Endothelial cell (in vitro differentiated cells): ENCODE measurements at regions not wholly inside any gene's neighbourhood (a gene's known extent, or its start where the extent isn't known, plus 50 kb on each side); places are given as distances from the start of the nearest gene placed in this dataset.

Experiments
- DNase-seq: peaks from one replicate; pipeline ENCODE4 v3.0.0; 2021; ENCODE audit warnings: low spot score
- H3K27ac Mint-ChIP-seq: one replicate; pipeline ENCODE4 v1.8.0; 2021; ENCODE audit warnings: mixed read lengths, inconsistent platforms; ENCODE audit not compliant: unreplicated experiment
- H3K27me3 Mint-ChIP-seq: one replicate; pipeline ENCODE4 v1.8.0; 2021; ENCODE audit warnings: mild to moderate bottlenecking, moderate library complexity, mixed read lengths, inconsistent platforms; ENCODE audit not compliant: unreplicated experiment
- H3K36me3 Mint-ChIP-seq: one replicate; pipeline ENCODE4 v1.8.0; 2021; ENCODE audit warnings: mild to moderate bottlenecking, low read depth, mixed read lengths, inconsistent platforms; ENCODE audit not compliant: unreplicated experiment
- H3K4me1 Mint-ChIP-seq: one replicate; pipeline ENCODE4 v1.8.0; 2021; ENCODE audit warnings: mild to moderate bottlenecking, mixed read lengths, inconsistent platforms; ENCODE audit not compliant: unreplicated experiment
- H3K4me3 Mint-ChIP-seq: one replicate; pipeline ENCODE4 v1.8.0; 2021; ENCODE audit warnings: mild to moderate bottlenecking, mixed read lengths, inconsistent platforms; ENCODE audit not compliant: unreplicated experiment
- H3K9me3 Mint-ChIP-seq: one replicate; pipeline ENCODE4 v1.8.0; 2021; ENCODE audit warnings: mixed read lengths, inconsistent platforms; ENCODE audit not compliant: unreplicated experiment
- CTCF ChIP-seq: fragments of 200-600 bp; sonication (generic); IDR thresholded peaks from one replicate; pipeline ENCODE4 v1.5.0; 2021; ENCODE audit warnings: antibody characterized with exemption; ENCODE audit not compliant: unreplicated experiment

GRCh38 chr14:89544636-89545301 lies 127.7 kb upstream of the FOXN3 start:
- DNase-seq = no peak
- Mint-ChIP-seq H3K4me3 (no peak overlapping the region), H3K9me3 (no peaks in the 10 kb centered on the region), H3K27ac (no peak overlapping the region), H3K4me1 (peaks cover 6% of the 10 kb centered on the region), H3K36me3 (peaks cover 4% of the 10 kb centered on the region), H3K27me3 (no peaks in the 10 kb centered on the region)
- TF ChIP-seq CTCF = no peak

DNA sequence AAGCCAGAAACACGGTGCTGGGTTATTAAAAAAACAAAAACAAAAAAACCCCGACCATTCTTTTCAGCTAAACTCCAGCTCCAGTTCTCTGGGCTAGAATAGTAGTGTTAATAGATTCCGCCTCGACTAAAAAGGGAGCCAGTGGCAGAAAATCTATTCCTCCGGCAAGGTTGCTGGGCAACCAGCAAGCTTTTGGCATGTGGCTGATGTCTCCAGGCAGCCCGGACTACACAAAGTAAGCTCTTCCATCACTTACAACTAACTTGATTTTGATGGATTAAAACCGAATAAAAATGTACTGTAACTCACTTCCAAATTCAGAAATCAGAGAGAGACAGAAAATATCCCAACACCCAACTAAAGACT lies 126.4 kb upstream of the FOXN3 start:
- Mint-ChIP-seq H3K36me3 (peaks cover 4% of the 10 kb centered on the region), H3K4me3 (no peak overlapping the region), H3K27me3 (no peaks in the 10 kb centered on the region), H3K9me3 (no peaks in the 10 kb centered on the region), H3K27ac (peak overlapping the region; percentile 44), H3K4me1 (peaks cover 6% of the 10 kb centered on the region)
- no peak for TF ChIP-seq CTCF
- DNase-seq = no peak

GRCh38 chr14:89542786-89543424 lies 125.9 kb upstream of the FOXN3 start:
- TF ChIP-seq CTCF = no peak
- Mint-ChIP-seq H3K9me3 (no peaks in the 10 kb centered on the region), H3K4me1 (peaks cover 6% of the 10 kb centered on the region), H3K27ac (no peak overlapping the region), H3K27me3 (no peaks in the 10 kb centered on the region), H3K36me3 (peaks cover 4% of the 10 kb centered on the region), H3K4me3 (no peak overlapping the region)
- DNase-seq = no peak

- Mint-ChIP-seq H3K27ac (no peak overlapping the region), H3K36me3 (no peaks in the 10 kb centered on the region), H3K4me1 (peaks cover 16% of the 10 kb centered on the region), H3K27me3 (no peaks in the 10 kb centered on the region), H3K9me3 (no peaks in the 10 kb centered on the region), H3K4me3 (no peak overlapping the region)
- TF ChIP-seq CTCF = no peak
- DNase-seq = no peak
Measured at GRCh38 chr14:89540830-89541470, 123.9 kb upstream of the FOXN3 start.
